Activated T-cell treated with anti-CD3 and anti-CD28 coated beads, Interleukin-2, amount 50 U/mL, for 48 hours (primary cell): ENCODE measurements at regions not wholly inside any gene's neighbourhood (a gene's known extent, or its start where the extent isn't known, plus 50 kb on each side); places are given as distances from the start of the nearest gene placed in this dataset.

Experiments used
- DNase-seq, 2 experiments: peaks; one replicate each; pipeline ENCODE4 v3.0.0-alpha.2; 2020

DNA sequence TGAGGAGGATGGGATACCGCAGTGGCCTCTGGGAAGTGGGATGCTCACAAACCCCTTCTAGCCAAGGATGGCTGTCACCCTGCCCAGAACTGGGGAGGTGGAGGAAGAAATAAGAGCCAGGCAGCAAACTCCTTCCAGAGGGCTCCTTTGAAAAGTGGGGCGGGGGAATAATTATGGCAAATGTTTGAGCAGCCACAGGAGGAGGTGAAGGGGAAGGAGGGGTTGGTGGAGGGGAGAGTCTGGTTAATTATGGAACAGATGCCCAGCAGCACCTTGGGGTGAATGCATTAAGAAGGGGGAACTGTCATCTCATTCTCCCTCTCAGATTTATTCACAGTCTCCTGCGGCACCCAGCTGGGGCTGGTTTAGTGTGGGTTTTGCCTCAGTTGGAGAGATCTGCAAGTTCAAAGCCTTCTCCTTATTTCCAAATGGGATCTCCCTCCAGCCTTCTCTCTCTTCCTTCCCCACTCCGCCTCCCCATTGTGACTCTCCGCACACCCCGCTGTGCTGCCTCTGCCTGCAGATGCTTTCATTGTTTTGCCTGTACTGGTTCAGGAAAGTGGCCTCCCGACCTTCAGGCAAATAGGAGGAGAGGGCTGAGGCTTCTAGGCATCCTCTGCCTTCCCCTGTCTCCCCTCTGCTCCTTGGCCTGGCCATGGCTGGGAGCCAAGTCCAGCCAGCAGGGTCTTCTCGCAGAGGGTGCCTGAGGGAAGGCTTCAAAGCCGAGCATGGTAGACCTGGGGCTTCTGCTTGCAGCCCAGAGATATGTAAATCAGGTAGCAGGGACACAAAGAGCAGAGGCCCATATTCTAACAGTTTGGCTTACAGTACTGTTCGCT is 457.2 kb upstream of the MEX3C start:
- no peak for DNase-seq

DNA sequence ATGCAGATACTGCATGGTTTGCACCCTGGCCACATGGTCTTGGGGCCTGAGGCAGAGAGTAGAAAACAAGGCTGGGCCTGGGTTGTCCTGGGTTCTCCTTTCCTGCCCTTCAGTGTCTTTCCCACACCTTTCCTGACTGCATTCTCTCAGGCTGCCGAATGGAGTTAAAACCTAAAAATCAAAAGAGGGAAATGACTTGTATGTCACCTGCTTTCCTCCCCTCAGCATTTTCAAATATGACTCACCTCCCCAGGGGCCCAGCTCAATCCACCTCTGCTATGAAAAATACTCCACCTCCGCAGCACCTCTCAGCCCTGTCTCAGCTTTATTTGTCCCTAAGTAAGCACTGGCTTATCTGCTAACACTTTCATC is 457.8 kb upstream of the MEX3C start:
- no peak for DNase-seq

DNA sequence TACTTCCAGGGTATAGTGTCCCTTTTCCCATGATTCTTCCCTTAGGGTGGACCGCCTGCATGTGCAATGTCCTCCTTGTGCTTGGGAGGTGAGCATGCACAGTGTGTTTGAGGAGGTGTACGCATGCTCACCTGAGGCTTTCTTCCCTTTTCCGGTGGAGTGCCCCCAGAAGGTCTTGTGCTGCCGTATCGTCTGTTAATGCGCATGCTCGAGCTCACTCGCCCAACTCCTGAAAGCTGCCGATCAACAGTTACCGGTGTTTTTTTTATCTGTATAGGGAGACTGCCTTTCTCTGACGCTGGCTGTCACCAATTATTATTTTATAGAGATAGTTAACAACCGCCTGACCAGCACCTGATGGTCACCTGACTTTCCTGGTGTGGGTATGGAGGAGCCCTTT is 458.8 kb upstream of the MEX3C start:
- DNase-seq = no peak

DNA sequence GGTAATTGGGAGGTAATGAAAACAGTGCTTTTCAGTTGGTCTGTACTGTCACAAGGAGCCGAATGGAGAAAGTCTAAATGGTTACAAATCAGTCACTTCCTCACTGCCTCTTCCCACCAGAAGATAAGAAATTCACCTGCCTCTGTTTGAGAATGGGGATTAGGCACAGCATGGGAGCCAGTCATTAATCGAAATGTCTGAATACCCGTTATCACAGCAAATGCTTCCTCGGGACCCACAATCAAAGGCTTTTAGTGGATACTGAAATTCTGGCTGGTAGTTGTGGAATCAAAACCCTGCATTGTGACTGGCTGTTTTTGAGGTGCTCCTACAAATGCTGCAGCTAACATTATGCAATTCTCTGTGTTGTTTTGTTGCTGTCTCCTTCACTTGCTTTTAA is 461.0 kb upstream of the MEX3C start:
- no peak for DNase-seq

DNA sequence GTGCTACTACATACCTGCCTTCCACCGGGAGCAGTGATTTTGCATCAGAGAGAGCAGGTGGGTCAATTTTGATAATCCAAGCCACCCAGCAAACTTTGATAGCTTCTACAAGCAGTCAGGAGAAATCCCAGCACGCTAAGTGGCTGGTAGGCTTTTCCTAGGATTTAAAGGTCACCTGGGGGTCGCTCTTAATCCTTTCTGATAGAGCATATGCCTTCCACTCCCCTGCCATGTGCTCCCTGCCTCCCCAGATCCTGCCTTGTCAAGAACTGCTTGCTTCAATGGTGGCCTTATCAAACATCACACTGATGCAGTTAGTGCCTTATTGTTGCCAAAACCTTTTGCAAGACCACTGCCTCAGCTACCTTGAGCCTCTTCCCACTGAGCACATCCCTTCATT is 462.3 kb upstream of the MEX3C start:
- no peak for DNase-seq

DNA sequence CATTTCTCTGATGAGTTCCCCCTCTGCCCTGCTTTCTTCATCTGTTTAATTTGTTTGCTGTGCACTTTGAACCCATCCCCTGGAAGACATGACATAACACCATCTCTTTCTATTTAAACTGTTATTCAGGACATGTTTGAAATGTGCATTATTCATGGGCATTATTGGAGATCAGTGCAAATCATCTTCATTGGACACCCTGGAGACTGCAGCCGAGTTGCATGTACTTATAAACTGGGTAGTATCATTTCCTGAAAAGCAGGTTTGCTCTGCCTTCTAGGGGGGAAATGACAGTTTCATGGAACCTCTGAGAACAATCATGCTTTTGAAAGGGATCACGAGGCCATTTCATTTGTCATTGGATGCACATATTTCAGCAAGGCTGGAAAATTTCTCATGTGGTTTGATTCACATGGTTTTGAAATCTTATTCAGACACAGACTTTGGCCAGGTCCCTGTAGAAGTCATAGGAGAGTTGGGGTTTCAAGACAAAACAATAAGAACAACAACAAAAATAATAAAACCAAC is 462.8 kb upstream of the MEX3C start:
- DNase-seq = no peak

DNA sequence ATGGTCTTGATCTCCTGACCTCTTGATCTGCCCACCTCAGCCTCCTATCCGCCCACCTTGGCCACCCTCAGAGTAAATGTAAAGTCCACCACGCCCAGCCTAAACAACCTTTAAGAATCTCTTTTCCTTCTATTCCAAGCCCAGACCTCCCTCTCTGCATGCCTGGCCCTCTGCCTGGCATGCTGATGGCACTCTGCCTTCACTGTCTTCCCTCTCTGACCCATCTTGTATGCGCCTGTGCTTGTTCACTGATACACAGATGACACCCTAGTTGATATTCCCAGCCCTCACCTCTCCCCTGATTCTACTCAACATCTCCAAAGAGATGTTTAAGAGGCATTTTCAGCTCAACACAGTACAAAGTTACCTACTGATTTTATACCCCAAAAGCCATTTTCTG is 466.8 kb upstream of the MEX3C start:
- no peak for DNase-seq

DNA sequence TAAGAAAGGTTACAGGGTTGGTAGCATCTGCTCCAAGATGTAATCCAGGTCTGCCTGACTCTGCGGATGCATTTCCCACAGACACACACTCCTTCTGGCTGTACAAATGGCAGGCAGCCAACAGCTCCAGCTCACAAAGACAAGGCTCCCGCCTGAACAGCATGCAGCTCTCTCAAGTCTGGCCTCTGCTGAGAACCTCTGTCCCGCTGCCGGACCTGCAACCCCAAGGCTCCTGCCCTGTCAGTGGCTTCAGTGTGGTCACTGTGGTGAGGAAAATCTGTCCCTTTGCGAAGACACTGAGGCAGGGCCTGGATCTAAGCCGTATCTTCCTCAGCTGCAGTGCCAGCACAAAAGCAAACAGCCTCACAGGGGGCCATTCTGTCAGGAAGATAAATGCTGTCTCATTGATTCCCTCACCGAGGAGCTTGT is 469.3 kb upstream of the MEX3C start:
- no peak for DNase-seq

DNA sequence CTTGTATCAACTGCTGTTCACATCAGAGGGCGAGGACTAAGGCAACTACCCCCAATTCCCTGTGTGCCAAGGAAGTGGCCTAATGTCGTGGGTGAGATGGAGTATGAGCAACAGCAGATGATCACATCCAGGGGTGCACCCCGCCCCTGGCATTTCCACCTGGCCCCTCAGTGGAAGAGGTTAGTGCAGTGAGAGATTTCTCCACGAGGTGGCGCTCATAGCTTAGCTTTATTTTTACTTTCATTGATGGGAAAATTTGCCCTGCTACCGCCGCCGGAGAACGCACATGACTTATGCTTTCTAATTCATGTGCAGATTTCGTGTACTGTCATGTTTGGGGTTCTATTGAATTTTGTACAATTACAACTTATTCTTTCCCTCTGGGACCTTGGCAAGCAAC is 470.6 kb upstream of the MEX3C start:
- DNase-seq = peak; percentile 69 to 73

DNA sequence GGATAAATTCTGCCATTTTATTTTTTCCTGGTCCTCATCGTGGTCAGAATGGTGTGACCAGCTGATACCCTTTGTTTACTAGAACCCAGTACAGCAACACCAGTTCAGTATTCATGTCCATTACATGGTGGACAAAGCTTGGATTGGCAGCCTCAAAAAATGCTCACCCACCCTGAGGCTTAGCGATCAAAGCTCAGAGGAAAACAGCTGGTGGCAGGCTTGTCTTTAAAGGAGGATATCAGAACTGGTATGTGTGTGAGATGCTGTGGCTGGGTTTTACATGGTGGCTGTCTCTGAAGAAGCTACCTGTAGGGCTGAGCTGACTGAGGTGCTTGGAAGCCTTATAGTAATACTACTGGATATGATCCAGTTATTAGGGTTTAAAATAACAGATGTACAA is 471.1 kb upstream of the MEX3C start:
- no peak for DNase-seq

DNA sequence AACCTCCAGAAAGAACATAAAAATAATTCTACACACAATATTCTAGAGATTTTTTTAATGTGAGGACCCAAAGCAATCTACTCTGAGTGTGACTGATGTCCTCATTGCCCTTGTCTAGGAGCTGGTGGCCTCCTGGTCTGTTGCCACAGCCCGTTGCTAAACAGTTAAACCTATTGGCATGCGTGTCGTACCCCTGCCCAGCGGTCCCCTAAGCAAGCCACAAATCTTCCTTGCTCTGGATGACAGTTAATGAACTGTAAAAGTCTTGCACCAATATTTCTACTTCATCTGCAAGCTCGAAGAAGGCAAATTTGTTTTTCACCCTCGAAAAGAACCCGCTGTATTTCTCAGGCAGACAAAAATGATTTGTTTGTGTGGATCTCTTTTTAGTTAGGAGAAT is 489.1 kb upstream of the MEX3C start:
- no peak for DNase-seq

DNA sequence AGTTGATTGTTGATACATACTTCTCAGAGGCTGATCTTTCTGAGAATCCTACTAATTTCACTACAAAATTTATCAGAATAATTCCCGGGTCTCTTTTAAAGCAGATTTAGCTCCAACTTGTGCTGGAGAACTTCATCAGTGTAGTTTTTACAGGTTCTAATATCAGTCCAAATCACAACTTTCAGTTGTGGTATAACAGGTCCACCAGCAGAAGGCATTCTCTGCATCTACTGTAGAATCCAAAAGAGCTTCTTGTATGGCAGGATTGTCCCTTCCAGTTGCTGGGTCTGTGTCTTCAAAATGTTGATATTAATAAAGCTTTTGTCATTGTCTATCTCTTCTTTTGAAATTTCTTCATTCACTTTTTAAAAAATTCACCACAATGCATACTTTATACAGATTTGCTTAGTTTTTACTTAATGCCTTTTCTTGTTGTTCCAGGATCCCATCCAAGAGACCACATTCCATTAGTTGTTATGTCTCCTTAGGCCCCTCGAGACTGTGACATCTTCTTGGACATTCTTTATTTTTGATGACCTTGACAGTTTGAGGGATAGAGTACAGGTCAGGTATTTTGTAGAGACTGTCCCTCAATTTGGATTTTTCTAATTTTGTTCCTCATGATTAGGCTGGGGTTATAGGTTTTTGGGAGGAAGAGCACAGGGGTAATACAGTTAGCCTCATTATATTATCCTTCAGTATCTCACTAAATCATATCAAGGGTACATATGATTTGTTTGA is 490.5 kb upstream of the MEX3C start:
- DNase-seq = no peak

DNA sequence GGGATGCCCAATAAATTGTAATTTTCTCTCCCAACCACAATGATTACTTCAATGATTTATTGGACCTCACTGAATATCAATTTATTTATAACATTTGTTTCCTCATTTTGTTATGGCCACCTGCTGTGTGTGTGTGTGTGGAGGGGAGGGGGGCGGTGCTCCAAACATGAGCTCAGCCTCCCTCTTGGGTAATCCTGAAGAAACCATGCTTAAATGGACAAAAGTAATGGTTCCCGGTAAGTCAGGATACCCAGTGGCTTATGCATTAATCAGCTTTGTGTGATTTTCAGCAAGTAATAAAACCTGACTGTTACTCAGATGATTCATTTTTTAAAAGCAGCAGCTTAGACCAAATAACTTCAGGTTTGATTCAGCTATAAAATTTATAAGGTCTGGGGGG is 495.1 kb upstream of the MEX3C start:
- DNase-seq = no peak

DNA sequence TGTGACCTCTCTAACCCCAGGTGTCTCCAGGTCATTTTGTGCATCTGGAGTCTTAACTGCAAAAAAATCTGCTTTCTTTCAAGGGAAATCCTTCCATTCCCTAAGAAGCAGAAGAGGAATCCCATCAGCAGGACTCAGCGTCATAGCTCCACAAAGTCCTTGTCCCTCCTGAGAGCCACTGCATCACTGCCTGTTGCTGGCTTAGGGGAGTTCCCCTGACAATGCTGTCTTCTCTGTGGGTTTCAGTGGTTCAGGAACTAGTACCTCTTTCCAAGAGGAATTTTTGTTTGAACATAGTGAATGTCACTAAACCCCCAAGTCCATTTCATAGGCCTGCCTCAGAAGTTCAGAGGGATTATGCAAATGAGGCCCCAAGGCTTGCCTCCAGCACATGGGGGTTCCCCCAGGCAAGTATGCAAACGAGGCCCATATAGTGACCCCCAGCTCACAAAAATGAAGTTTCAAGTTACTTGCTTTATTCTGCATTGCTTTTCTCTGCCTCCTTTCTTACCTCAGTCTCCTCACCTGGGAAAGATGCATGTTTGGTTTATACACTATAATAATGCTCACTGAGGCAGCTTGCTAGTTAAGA is 513.9 kb upstream of the MEX3C start:
- no peak for DNase-seq

DNA sequence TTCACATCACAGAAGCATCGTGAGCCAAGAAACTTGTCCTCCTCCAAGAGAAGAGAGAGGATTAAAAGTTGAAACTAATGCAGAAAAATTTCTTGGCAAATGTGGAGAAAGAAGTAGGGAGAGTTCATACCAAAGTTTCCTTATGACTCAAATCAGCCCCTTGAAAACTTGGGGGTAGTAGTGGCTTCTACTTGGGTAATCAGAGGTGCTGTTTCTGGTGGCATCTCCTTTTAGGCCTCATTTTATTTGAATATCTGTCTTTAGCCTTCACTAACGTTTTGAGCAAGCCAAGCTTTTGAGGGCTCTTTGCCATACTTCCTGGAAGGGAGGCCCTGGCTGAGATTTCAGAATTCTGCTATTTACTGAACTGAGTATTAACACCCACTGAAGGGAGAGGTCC is 515.3 kb upstream of the MEX3C start:
- no peak for DNase-seq

DNA sequence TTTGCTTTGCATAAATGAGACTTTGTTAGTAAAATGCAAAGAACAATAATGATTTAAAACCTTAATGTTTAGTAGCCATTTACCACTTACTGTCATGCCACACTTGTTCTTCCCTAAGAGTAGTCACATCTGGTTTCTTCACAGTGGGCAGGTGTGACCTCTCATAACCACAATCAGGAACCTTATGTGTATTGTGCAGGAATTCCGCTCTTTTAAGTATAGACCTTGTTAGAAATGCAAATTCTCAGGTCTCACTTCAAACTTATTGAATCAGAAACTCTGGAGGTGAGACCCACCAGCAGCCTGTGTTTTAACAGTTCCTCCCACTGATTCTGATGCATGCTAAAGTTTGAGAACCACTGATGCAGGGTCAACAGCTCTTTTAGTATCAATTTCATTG is 518.8 kb upstream of the MEX3C start:
- DNase-seq = no peak

DNA sequence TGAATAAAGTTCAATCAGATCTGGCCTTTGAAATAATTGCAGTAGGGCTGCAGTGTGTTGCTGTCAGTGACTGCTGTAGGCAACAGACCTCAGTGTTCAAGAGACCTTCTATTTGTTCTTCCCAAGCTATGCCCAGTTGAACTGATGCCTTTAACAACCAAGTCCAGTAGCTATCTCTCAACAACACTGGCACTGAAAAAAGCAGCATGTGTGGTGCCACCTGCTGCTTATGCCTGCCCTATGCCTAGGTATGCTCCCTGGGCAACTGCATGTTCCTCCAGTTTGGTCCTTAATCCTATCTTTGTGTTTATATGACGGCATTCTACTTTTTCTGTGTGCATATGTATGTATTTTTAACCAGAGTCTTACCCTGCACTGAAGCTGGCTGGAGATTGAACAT is 523.9 kb upstream of the MEX3C start:
- DNase-seq = no peak

DNA sequence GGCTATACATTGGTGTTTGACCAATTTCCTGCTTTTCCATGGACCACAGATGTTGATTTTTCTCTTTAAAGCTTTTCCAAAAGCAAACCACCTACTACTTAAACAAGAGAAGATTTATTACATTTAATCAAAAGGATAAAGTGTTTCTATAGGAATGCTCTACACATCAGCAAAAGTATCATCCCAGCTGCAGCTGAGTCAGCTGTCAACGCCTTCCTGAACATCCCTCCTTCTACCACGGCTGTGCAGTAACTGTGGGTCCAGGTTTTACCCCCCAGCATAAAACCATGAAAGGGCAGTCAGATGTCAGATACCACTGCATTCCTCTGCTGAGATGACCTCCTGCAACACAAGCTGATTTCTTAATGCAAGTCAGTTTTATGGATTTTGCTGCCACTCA is 524.5 kb upstream of the MEX3C start:
- DNase-seq = no peak

DNA sequence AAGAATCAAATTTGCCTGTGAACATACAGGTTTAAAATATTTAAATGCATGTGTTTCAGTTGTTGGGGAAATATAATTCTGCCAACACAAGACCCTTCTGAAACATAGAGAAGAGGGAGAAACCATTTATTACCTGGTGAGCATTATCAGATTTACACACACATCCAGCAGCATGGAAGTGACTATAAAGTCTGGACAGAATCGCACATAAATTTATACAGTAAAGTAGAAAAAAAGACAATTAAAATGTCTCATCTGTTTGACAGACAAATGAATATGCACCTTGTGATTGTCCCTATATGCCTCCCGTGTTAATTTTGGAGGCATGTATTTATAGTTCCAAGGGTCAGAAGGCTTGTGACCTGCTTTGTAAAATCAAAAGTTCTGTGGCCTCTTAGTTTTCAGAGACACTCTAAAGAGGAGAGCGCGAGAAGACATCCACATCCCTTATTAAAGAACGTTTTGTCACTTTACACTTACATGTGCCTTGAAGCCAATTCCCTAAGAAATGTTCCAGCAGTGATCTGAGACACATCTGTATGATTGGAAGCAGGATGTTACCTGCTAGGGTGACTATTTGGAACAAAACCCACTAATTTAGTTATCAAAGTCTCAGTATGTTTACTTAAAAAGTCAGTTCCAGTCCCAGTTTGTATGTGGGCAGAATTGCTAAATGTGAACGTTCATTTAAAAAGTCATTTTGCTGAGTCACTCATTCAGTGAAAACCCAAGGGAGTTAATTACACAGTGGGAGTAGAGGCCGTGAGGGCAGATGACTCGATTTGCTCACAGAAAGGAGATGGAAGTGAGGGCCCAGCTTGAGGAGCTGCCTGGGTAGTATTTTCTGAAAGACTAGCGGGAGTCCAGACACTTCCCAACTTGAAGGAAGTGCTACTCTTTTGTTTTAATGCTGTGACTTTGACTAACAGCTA is 527.6 kb upstream of the MEX3C start:
- no peak for DNase-seq

DNA sequence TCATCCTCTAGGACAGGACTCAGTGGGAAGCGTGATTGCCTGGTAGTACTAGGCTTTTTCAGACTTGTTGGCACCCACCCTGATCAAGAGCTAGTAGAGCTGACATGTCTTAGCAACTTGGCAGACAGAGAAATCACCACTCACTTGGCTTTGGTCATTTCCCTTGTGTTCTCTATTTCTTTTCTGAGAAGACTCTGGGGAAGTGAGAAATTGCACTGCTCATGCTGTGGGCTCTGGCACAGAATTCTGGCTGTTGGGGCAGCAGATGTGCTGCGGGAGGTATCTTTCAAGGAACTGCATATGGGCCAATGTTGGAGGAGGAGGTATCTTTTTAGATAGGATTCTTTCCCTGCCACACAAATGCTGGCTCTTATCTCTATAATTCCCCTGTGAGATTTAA is 529.1 kb upstream of the MEX3C start:
- no peak for DNase-seq

DNA sequence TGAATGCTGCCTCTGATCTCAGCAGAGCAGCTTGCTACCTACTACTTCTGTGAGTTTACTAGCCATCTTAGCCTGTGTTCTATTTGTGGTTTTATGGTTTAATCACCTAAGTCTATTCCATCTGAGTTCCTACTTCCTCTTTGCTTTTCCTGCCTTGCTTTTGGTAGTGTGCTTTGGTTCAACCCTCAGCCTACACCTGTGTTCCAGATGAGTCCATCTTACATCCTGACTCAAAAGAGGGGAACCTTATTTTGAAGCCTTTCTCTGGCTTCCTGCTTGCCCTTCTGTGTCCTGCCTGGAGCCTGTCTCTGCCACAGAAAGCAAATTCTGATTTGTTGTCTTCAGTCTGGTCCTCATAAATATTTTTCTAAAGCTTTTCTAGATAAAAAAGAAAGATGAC is 530.3 kb upstream of the MEX3C start:
- DNase-seq = no peak

DNA sequence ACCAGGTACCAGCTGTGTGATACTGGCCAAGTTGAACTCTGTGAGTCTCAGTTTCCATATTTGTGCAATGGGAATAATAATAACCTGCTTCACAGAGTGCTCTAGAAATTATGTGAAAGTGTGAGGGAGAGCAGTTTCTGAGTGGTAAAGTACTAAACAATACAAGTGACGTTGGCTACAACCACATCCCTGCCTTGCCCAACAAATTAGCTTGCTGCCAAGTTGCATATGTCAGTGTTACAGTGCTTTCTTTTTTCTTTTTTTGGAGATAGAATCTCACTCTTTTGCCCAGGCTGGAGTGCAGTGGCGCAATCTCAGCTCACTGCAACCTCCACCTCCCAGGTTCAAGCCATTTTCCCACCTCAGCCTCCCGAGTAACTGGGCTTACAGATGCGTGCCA is 533.6 kb upstream of the MEX3C start:
- DNase-seq = no peak

DNA sequence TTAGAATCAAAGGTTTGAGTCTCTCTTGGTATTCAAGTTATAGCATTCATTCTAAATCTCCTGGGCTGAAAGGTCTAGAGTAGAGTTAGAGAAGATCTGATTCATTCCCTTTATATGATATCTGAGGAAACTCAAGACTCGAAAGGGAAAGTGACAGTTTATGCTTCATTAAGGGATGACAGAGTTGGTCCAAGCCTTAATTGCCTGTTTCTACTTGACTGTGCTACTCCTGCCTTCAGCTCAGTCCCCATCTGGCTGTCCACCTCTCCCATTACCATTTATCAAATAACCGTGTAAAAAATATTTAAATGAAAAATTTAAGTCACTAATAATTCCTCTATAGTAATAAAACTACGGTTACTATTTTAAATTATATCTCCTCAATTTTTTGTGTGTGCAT is 537.1 kb upstream of the MEX3C start:
- DNase-seq = no peak
